Memory B cell (primary cell): ENCODE measurements at regions not wholly inside any gene's neighbourhood (a gene's known extent, or its start where the extent isn't known, plus 50 kb on each side); places are given as distances from the start of the nearest gene placed in this dataset.
"Not testable (repeated sequence)": the region's sequence is repeated elsewhere in the genome, so short reads cannot be mapped to it uniquely, and the experiment has no call there.

Experiments used
- ATAC-seq: fragments of 150-1000 bp; cut with Tn5 transposase; 2 replicates; pipeline ENCODE4 v1.10.0; 2021; ENCODE audit warnings: low read depth, mild to moderate bottlenecking, moderate library complexity
- DNase-seq, 2 donors: peaks; one replicate each; pipeline ENCODE4 v3.0.0; 2022; ENCODE audit warnings: low spot score in 2 of 2
- H3K27ac Mint-ChIP-seq: one replicate; pipeline ENCODE4 v1.8.0; 2022; ENCODE audit warnings: mild to moderate bottlenecking, moderate library complexity, mixed read lengths
- H3K27me3 Mint-ChIP-seq: one replicate; pipeline ENCODE4 v1.8.0; 2022; ENCODE audit warnings: mixed read lengths
- H3K36me3 Mint-ChIP-seq: one replicate; pipeline ENCODE4 v1.8.0; 2022; ENCODE audit warnings: mild to moderate bottlenecking, mixed read lengths
- H3K4me1 Mint-ChIP-seq: one replicate; pipeline ENCODE4 v1.8.0; 2022; ENCODE audit warnings: mixed read lengths
- H3K4me3 Mint-ChIP-seq: one replicate; pipeline ENCODE4 v1.8.0; 2022; ENCODE audit warnings: mild to moderate bottlenecking, moderate library complexity, mixed read lengths
- H3K9me3 Mint-ChIP-seq: one replicate; pipeline ENCODE4 v1.8.0; 2022; ENCODE audit warnings: mixed read lengths

- H3K27ac Mint-ChIP-seq = not testable (repeated sequence)
Observed at GRCh38 chr4:189155083-189155482, 785.6 kb upstream of the FRG1 start.

DNA sequence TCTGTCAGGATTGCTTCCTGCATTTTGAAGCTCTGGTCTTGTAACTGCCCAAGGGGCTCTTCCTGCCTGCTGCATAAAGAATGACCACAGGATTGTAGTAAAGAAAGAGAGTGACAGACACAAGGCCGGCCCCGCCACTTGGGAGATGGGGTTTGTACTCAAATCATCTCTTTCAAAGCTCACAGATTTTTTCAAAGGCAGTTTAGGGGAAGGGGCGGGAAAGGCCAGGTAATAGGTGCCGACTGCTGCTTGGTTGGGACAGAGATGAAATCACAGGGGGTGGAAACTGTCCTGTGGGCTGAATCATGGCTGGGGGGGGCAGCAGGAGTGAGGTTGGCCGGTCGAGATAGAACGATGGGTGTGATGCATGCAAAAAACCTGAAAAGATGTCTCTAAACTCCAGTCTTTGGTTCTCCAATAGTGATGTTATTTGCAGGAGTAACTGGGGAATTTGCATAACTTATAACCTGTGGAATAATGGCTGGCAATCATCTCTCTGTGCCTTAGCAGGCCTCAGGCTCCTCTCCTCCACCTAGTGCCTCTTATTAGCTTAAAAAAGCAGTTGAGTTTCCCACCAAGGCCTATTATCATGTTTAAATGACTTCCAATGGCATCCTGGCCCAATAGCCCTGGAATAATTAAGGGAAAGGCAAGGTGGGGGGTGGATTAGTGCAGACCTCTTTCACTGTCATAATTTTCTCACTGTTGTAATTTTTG lies 778.4 kb upstream of the FRG1 start:
- no peaks in the 10 kb centered on the region for H3K27me3 Mint-ChIP-seq
- H3K36me3 Mint-ChIP-seq = no peaks in the 10 kb centered on the region
- DNase-seq (no peak), ATAC-seq (no peak)
- H3K4me1 Mint-ChIP-seq = no peaks in the 10 kb centered on the region
- peaks cover 2% of the 10 kb centered on the region for H3K9me3 Mint-ChIP-seq
- H3K4me3 Mint-ChIP-seq = no peak overlapping the region
- no peak overlapping the region for H3K27ac Mint-ChIP-seq

More at GRCh38 chr4:189155083-189155482, 785.6 kb upstream of the FRG1 start:
- H3K4me1 Mint-ChIP-seq, DNase-seq, H3K9me3 Mint-ChIP-seq, ATAC-seq, H3K4me3 Mint-ChIP-seq, H3K27me3 Mint-ChIP-seq, H3K36me3 Mint-ChIP-seq: not testable (repeated sequence)

DNA sequence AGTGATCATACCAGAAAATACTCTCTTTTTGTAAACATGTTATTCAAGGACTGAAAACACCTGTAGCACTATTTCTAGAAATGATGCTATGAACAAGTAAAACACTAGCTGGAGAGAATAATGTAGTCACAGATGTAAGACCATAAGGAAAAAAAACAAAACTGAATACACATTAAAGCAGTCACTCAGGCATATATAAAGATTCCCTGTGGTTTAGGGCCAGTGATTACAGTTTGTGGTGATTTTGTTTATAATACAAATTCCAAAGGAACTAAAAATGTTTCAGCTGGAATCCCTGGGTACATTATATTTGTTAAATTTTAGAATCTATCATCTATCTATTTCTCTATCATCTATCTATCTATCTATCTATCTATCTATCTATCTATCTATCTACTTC lies 777.8 kb upstream of the FRG1 start:
- Mint-ChIP-seq H3K9me3 (peaks cover 2% of the 10 kb centered on the region), H3K4me3 (no peak overlapping the region), H3K4me1 (no peaks in the 10 kb centered on the region), H3K27me3 (no peaks in the 10 kb centered on the region), H3K36me3 (no peaks in the 10 kb centered on the region), H3K27ac (no peak overlapping the region)
- DNase-seq = no peak
- no peak for ATAC-seq

- Mint-ChIP-seq H3K9me3 (peaks cover 9% of the 10 kb centered on the region), H3K27ac (no peak overlapping the region), H3K36me3 (no peaks in the 10 kb centered on the region), H3K27me3 (no peaks in the 10 kb centered on the region), H3K4me1 (no peaks in the 10 kb centered on the region), H3K4me3 (no peak overlapping the region)
- DNase-seq (no peak), ATAC-seq (no peak)
Observed at GRCh38 chr4:189176002-189176401, 764.7 kb upstream of the FRG1 start.

DNA sequence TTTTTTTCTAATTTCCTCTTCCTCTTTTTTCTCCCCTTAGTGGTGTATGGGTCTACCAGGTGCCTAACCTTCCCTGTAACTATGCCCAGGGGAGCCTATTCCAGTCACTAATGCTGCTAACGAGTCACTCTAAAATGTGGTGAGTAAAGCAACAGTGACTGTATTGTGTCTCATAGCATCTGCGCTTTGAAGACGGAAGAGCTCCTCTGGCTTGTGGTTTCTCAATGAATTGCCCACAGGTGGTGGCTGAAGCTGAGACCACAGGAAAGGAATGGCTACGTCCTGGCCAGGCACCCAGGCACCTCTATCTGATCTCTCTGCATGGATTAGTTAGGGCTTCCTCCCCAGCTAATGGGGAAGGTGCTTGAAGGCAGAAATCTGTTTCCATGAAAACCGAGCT lies 763.5 kb upstream of the FRG1 start:
- Mint-ChIP-seq H3K9me3 (peaks cover 8% of the 10 kb centered on the region), H3K27me3 (no peaks in the 10 kb centered on the region), H3K27ac (no peak overlapping the region), H3K4me3 (no peak overlapping the region), H3K36me3 (no peaks in the 10 kb centered on the region), H3K4me1 (no peaks in the 10 kb centered on the region)
- DNase-seq (no peak), ATAC-seq (no peak)

- Mint-ChIP-seq H3K9me3 (peaks cover 8% of the 10 kb centered on the region), H3K4me3 (no peak overlapping the region), H3K4me1 (no peaks in the 10 kb centered on the region), H3K27me3 (no peaks in the 10 kb centered on the region), H3K36me3 (no peaks in the 10 kb centered on the region), H3K27ac (no peak overlapping the region)
- ATAC-seq (no peak), DNase-seq (no peak)
Observed at GRCh38 chr4:189178125-189178746, 762.4 kb upstream of the FRG1 start.

DNA sequence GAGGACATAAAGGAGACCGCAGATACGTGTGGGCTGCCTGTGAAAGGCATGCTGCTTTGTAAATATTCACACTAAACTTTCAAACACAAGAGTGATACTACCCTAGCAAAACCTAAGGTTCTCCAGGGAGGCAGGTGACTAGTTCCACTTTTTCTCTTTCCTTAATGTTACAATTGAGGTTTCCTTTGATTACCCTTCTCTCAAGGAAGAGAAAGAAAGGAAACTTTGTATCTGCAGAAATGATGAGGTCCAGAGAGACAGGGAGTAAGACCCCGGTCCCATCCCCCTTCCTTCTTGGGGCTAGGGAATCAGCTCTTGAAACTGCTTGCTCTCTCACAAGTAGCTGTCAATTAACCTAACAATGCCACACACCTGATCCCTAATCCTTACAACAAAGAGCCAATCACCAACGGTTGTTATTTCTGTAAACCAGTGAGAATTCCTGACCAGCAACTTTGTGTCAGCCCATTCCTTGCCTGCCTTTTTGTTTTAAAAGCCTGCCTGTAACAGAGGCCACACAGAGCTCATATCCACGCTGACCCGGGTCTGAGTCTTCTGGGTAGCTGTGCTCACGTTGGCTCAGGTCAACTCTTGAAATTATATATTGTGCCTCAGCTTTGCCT lies 754.8 kb upstream of the FRG1 start:
- Mint-ChIP-seq H3K9me3 (peaks cover 8% of the 10 kb centered on the region), H3K4me1 (no peaks in the 10 kb centered on the region), H3K27me3 (no peaks in the 10 kb centered on the region), H3K36me3 (peaks cover 3% of the 10 kb centered on the region), H3K27ac (no peak overlapping the region), H3K4me3 (no peak overlapping the region)
- ATAC-seq (no peak), DNase-seq (no peak)

DNA sequence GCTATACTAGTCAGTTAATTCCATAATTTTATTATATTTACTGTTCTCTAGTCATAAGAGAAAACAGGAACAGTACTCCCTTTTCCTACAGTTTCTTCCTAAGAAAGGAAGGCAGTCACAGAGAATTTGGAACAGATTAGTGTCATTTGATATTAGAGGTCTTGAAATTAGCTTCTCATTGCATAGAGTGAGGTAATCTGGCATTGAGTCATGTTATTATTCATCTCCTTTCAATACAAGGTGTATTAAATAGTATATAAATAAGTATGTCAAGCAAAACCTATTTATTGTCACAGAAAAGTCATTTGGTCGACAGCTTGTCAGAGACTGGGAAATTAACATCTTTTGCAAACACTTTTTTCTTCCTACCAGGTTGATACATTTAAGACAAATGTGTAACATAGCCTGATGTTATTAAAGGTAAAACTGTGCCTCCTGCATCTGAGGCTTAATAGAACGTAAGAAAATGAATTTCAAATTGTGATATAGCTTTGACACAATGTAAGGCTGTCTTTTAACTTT lies 753.1 kb upstream of the FRG1 start:
- peaks cover 3% of the 10 kb centered on the region for H3K36me3 Mint-ChIP-seq
- ATAC-seq = no peak
- no peaks in the 10 kb centered on the region for H3K27me3 Mint-ChIP-seq
- no peak overlapping the region for H3K4me3 Mint-ChIP-seq
- no peak overlapping the region for H3K27ac Mint-ChIP-seq
- DNase-seq = no peak
- H3K9me3 Mint-ChIP-seq = peaks cover 13% of the 10 kb centered on the region
- H3K4me1 Mint-ChIP-seq = no peaks in the 10 kb centered on the region

DNA sequence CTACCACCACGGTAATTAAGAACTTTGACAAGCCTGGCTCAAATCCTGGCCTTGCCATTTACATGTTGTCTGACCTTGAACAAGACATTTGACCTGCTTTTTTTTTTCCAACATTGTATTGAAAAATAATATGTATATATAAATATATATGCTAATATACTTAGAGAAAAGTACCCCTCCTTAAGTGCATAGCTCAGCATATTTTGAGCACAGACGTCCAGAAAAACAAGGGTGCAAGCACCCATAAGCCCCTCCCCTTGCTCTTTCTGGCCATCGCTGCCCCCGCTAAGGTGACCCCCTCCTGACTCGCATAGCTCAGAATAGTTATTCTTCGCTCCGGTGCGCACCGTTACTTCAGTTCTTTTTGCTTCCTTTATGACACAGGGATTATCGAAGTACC lies 742.0 kb upstream of the FRG1 start:
- Mint-ChIP-seq H3K9me3 (peaks cover under 1% of the 10 kb centered on the region), H3K4me1 (peaks cover 8% of the 10 kb centered on the region), H3K4me3 (no peak overlapping the region), H3K27ac (no peak overlapping the region), H3K36me3 (no peaks in the 10 kb centered on the region), H3K27me3 (no peaks in the 10 kb centered on the region)
- DNase-seq = no peak
- ATAC-seq = no peak

DNA sequence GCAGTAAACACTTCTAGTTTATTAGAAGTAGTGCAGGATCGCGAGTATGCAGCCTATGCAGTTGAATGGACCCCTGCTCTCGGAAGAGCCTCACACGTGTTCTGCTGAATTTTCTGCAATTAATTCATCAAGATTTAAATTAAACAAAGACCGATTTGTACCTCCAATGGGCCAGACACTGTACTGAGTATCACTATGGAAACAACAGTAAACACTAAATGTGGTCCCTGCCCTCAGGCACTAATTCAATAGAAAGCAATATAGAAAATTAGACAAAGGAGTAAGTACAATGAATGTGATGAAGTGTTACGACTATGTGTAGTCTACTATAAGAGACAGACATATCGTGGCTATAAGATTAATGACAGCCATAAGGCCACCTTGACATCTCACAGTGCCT lies 740.3 kb upstream of the FRG1 start:
- Mint-ChIP-seq H3K9me3 (no peaks in the 10 kb centered on the region), H3K27me3 (no peaks in the 10 kb centered on the region), H3K36me3 (no peaks in the 10 kb centered on the region), H3K4me1 (peaks cover 8% of the 10 kb centered on the region), H3K4me3 (no peak overlapping the region), H3K27ac (no peak overlapping the region)
- no peak for ATAC-seq
- DNase-seq = no peak

GRCh38 chr4:189202182-189202868 lies 738.3 kb upstream of the FRG1 start:
- ATAC-seq (no peak), DNase-seq (no peak)
- H3K27ac Mint-ChIP-seq = no peak overlapping the region
- peaks cover 8% of the 10 kb centered on the region for H3K4me1 Mint-ChIP-seq
- H3K9me3 Mint-ChIP-seq = no peaks in the 10 kb centered on the region
- no peaks in the 10 kb centered on the region for H3K27me3 Mint-ChIP-seq
- no peak overlapping the region for H3K4me3 Mint-ChIP-seq
- no peaks in the 10 kb centered on the region for H3K36me3 Mint-ChIP-seq

- H3K4me3 Mint-ChIP-seq = no peak overlapping the region
- DNase-seq (no peak), ATAC-seq (no peak)
- no peak overlapping the region for H3K27ac Mint-ChIP-seq
- peaks cover 8% of the 10 kb centered on the region for H3K4me1 Mint-ChIP-seq
- H3K9me3 Mint-ChIP-seq = no peaks in the 10 kb centered on the region
- no peaks in the 10 kb centered on the region for H3K27me3 Mint-ChIP-seq
- no peaks in the 10 kb centered on the region for H3K36me3 Mint-ChIP-seq
Observed at GRCh38 chr4:189202869-189203271, 737.8 kb upstream of the FRG1 start.

GRCh38 chr4:189204616-189205015 lies 736.1 kb upstream of the FRG1 start:
- Mint-ChIP-seq H3K36me3 (no peaks in the 10 kb centered on the region), H3K4me3 (no peak overlapping the region), H3K9me3 (no peaks in the 10 kb centered on the region), H3K27ac (no peak overlapping the region), H3K4me1 (peaks cover 8% of the 10 kb centered on the region), H3K27me3 (no peaks in the 10 kb centered on the region)
- ATAC-seq (no peak), DNase-seq (no peak)

GRCh38 chr4:189206953-189207352 lies 733.7 kb upstream of the FRG1 start:
- no peak overlapping the region for H3K4me3 Mint-ChIP-seq
- H3K36me3 Mint-ChIP-seq = no peaks in the 10 kb centered on the region
- H3K27me3 Mint-ChIP-seq = no peaks in the 10 kb centered on the region
- H3K9me3 Mint-ChIP-seq = peaks cover 4% of the 10 kb centered on the region
- DNase-seq (no peak), ATAC-seq (no peak)
- peaks cover 8% of the 10 kb centered on the region for H3K4me1 Mint-ChIP-seq
- no peak overlapping the region for H3K27ac Mint-ChIP-seq
